Prostate gland (tissue), 2 donors: ENCODE measurements at regions not wholly inside any gene's neighbourhood (a gene's known extent, or its start where the extent isn't known, plus 50 kb on each side); places are given as distances from the start of the nearest gene placed in this dataset.

ENCODE experiments used
- DNase-seq: peaks from one replicate; pipeline ENCODE4 v3.0.0-alpha.2; 2019; ENCODE audit warnings: low spot score
- H3K27ac ChIP-seq, 2 donors: fragments of 200-600 bp; sonication (generic); 2 replicates each; pipeline ENCODE4 v1.5.1; 2017 to 2019
- H3K27me3 ChIP-seq: fragments of 200-600 bp; sonication (generic); replicated peaks from 2 replicates; pipeline ENCODE4 v1.5.1; 2019; ENCODE audit not compliant: insufficient read depth
- H3K36me3 ChIP-seq, 2 donors: fragments of 200-600 bp; sonication (generic); 1 replicate in 1 of 2; 2 replicates in 1 of 2; pipeline versions ENCODE4 v1.5.1 to v1.8.1; 2017 to 2019
- H3K4me1 ChIP-seq: fragments of 200-600 bp; sonication (generic); replicated peaks from 2 replicates; pipeline ENCODE4 v1.5.1; 2019
- H3K4me3 ChIP-seq, 2 donors: fragments of 200-600 bp; sonication (generic); 2 replicates each; pipeline ENCODE4 v1.5.1; 2017 to 2019
- H3K9me3 ChIP-seq: fragments of 200-600 bp; sonication (generic); 2 replicates; pipeline ENCODE4 v1.5.1; 2017
- CTCF ChIP-seq, 4 experiments: fragments of 200-600 bp in 2 of 4; fragments of 450-650 bp in 2 of 4; sonication (generic) in 2 of 4; IDR thresholded peaks; 1 replicate in 3 of 4; 2 replicates in 1 of 4; pipeline ENCODE4 v1.5.1; 2016 to 2019; ENCODE audit warnings: antibody characterized with exemption in 4 of 4, mild to moderate bottlenecking in 2 of 4, moderate library complexity in 2 of 4
- POLR2A ChIP-seq: fragments of 450-650 bp; IDR thresholded peaks from one replicate; pipeline ENCODE4 v1.6.1; 2016; ENCODE audit warnings: antibody characterized with exemption, mild to moderate bottlenecking
- POLR2AphosphoS5 ChIP-seq: sonication (generic); formaldehyde crosslinking; IDR thresholded peaks from one replicate; pipeline ENCODE4 v1.6.1; 2017; ENCODE audit warnings: antibody characterized with exemption
- WGBS: methylation state at CpG from one replicate; pipeline ENCODE4 v1.1.5; 2018; 5-methylcytosine and 5-hydroxymethylcytosine counted together
- intact Hi-C: fragments of 100-400 bp; cut with DNase I; formaldehyde crosslinking; loops from one replicate; pipeline ENCODE4 v1.14.2; 2022

GRCh38 chr5:73322437-73323076 lies 126.0 kb downstream of the FOXD1 start:
- no peak for DNase-seq
- Histone ChIP-seq H3K4me3 (no peak overlapping the region), H3K4me1 (no peaks in the 10 kb centered on the region), H3K27me3 (no peaks in the 10 kb centered on the region), H3K9me3 (no peaks in the 10 kb centered on the region), H3K36me3 (no peaks in the 10 kb centered on the region), H3K27ac (no peak overlapping the region)
- TF ChIP-seq POLR2A (no peak), POLR2AphosphoS5 (no peak), CTCF (IDR thresholded peaks at IDR 0.05) (no peak)
- WGBS, result 75% methylated on average over 9 of the region's 9 CpGs
- intact Hi-C loops, result no loop called here

GRCh38 chr5:73321757-73322436 lies 126.7 kb downstream of the FOXD1 start:
- intact Hi-C loops, result no loop called here
- Histone ChIP-seq H3K9me3 (no peaks in the 10 kb centered on the region), H3K4me3 (no peak overlapping the region), H3K27me3 (no peaks in the 10 kb centered on the region), H3K4me1 (no peaks in the 10 kb centered on the region), H3K27ac (no peak overlapping the region), H3K36me3 (no peaks in the 10 kb centered on the region)
- DNase-seq, result no peak
- WGBS, result 62% methylated on average over 5 of the region's 5 CpGs
- TF ChIP-seq POLR2A (no peak), POLR2AphosphoS5 (no peak)

GRCh38 chr5:73319036-73319435 lies 129.5 kb downstream of the FOXD1 start:
- H3K36me3 ChIP-seq, result no peaks in the 10 kb centered on the region
- DNase-seq, result no peak
- TF ChIP-seq POLR2AphosphoS5 (no peak), CTCF (IDR thresholded peaks at IDR 0.05) (no peak), POLR2A (no peak)
- intact Hi-C loops, result no loop called here
- no peak overlapping the region for H3K4me3 ChIP-seq
- no peaks in the 10 kb centered on the region for H3K27me3 ChIP-seq
- no peak overlapping the region for H3K27ac ChIP-seq
- no peaks in the 10 kb centered on the region for H3K9me3 ChIP-seq
- 85% methylated on average over 6 of the region's 6 CpGs for WGBS
- no peaks in the 10 kb centered on the region for H3K4me1 ChIP-seq

GRCh38 chr5:73318308-73318719 lies 130.3 kb downstream of the FOXD1 start:
- Histone ChIP-seq H3K4me1 (no peaks in the 10 kb centered on the region), H3K27ac (no peak overlapping the region), H3K36me3 (no peaks in the 10 kb centered on the region), H3K27me3 (no peaks in the 10 kb centered on the region), H3K9me3 (no peaks in the 10 kb centered on the region), H3K4me3 (no peak overlapping the region)
- intact Hi-C loops, result no loop called here
- WGBS, result 43% methylated on average over 1 of the region's 1 CpG
- no peak for TF ChIP-seq POLR2AphosphoS5
- TF ChIP-seq CTCF (IDR thresholded peaks at IDR 0.05), result no peak
- DNase-seq, result no peak

- TF ChIP-seq POLR2A (no peak), POLR2AphosphoS5 (no peak), CTCF (IDR thresholded peaks at IDR 0.05) (no peak)
- intact Hi-C loops, result no loop called here
- Histone ChIP-seq H3K27ac (no peak overlapping the region), H3K4me3 (no peak overlapping the region), H3K36me3 (no peaks in the 10 kb centered on the region), H3K4me1 (no peaks in the 10 kb centered on the region), H3K27me3 (no peaks in the 10 kb centered on the region), H3K9me3 (no peaks in the 10 kb centered on the region)
- WGBS, result 55% methylated on average over 2 of the region's 2 CpGs
- no peak for DNase-seq
Observed at GRCh38 chr5:73317523-73317922, 131.1 kb downstream of the FOXD1 start.
